GM23338 (cell line): ENCODE measurements at regions not wholly inside any gene's neighbourhood (a gene's known extent, or its start where the extent isn't known, plus 50 kb on each side); places are given as distances from the start of the nearest gene placed in this dataset.

Experiments used
- ATAC-seq: fragments of 200-7000 bp; cut with Tn5 transposase; 3 replicates; pipeline ENCODE4 v1.9.1; 2020
- DNase-seq: peaks from one replicate; pipeline ENCODE4 v3.0.0-alpha.2; 2015; ENCODE audit warnings: low spot score
- H2AFZ ChIP-seq: fragments of 200-600 bp; sonication (generic); 2 replicates; pipeline ENCODE4 v1.8.0; 2016; ENCODE audit warnings: antibody characterized with exemption, mild to moderate bottlenecking, moderate library complexity
- H3F3A ChIP-seq: fragments of 200-600 bp; sonication (generic); replicated peaks from 2 replicates; pipeline ENCODE4 v1.8.0; 2017; ENCODE audit warnings: antibody characterized with exemption, mixed run types, low read depth
- H3K27ac ChIP-seq: fragments of 200-600 bp; sonication (generic); 2 replicates; pipeline ENCODE4 v1.6.1; 2016; ENCODE audit warnings: low read depth
- H3K27me3 ChIP-seq: fragments of 200-600 bp; sonication (generic); 2 replicates; pipeline ENCODE4 v1.8.0; 2016; ENCODE audit warnings: mild to moderate bottlenecking, mixed run types, moderate library complexity; ENCODE audit not compliant: insufficient read depth
- H3K36me3 ChIP-seq: fragments of 200-600 bp; sonication (generic); 2 replicates; pipeline ENCODE4 v1.8.0; 2016; ENCODE audit warnings: mild to moderate bottlenecking; ENCODE audit not compliant: insufficient read depth
- H3K4me1 ChIP-seq: fragments of 200-600 bp; sonication (generic); 2 replicates; pipeline ENCODE4 v1.8.0; 2016; ENCODE audit warnings: mild to moderate bottlenecking, moderate library complexity; ENCODE audit not compliant: insufficient read depth
- H3K4me2 ChIP-seq: fragments of 200-600 bp; sonication (generic); 2 replicates; pipeline ENCODE4 v1.7.1; 2017; ENCODE audit warnings: mixed run types
- H3K4me3 ChIP-seq: fragments of 200-600 bp; sonication (generic); 2 replicates; pipeline ENCODE4 v1.6.1; 2016; ENCODE audit warnings: mixed run types
- H3K79me2 ChIP-seq: fragments of 200-600 bp; sonication (generic); replicated peaks from 2 replicates; pipeline ENCODE4 v1.8.0; 2017; ENCODE audit warnings: mild to moderate bottlenecking; ENCODE audit not compliant: insufficient read depth
- H3K9me2 ChIP-seq: fragments of 200-600 bp; sonication (generic); 2 replicates; pipeline ENCODE4 v1.8.0; 2017; ENCODE audit not compliant: insufficient read depth
- H4K20me1 ChIP-seq: fragments of 200-600 bp; sonication (generic); replicated peaks from 2 replicates; pipeline ENCODE4 v1.8.0; 2017; ENCODE audit warnings: mild to moderate bottlenecking; ENCODE audit not compliant: insufficient read depth
- H3K27ac Mint-ChIP-seq: 2 replicates; pipeline ENCODE4 v1.8.0; 2020; ENCODE audit warnings: inconsistent platforms, mild to moderate bottlenecking, moderate library complexity, mixed read lengths
- H3K27me3 Mint-ChIP-seq: 3 replicates; pipeline ENCODE4 v1.8.0; 2022; ENCODE audit warnings: low read depth, mild to moderate bottlenecking, moderate library complexity, mixed read lengths, inconsistent platforms; ENCODE audit not compliant: insufficient read depth, poor library complexity
- H3K36me3 Mint-ChIP-seq: 3 replicates; pipeline ENCODE4 v1.8.0; 2021; ENCODE audit warnings: low read depth, mild to moderate bottlenecking, inconsistent platforms, moderate library complexity, mixed read lengths
- H3K4me1 Mint-ChIP-seq: 3 replicates; pipeline ENCODE4 v1.8.0; 2020; ENCODE audit warnings: mild to moderate bottlenecking, inconsistent platforms, mixed read lengths
- H3K4me3 Mint-ChIP-seq: 3 replicates; pipeline ENCODE4 v1.8.0; 2021; ENCODE audit warnings: moderate library complexity, mild to moderate bottlenecking, inconsistent platforms, mixed read lengths
- H3K9me3 Mint-ChIP-seq: 3 replicates; pipeline ENCODE4 v1.8.0; 2020; ENCODE audit warnings: moderate library complexity, mild to moderate bottlenecking, inconsistent platforms, mixed read lengths
- CREB1 ChIP-seq: fragments of 250-450 bp; sonication (Bioruptor Pico); IDR thresholded peaks from 2 replicates; pipeline ENCODE4 v1.5.0; 2020; ENCODE audit warnings: low read depth, mild to moderate bottlenecking, moderate library complexity
- EZH2 ChIP-seq: fragments of 200-600 bp; sonication (generic); IDR thresholded peaks from one replicate; pipeline ENCODE4 v1.8.0; 2017; ENCODE audit warnings: antibody characterized with exemption, mild to moderate bottlenecking, low read depth; ENCODE audit not compliant: unreplicated experiment
- EZH2phosphoT487 ChIP-seq: fragments of 200-600 bp; sonication (generic); IDR thresholded peaks from one replicate; pipeline ENCODE4 v1.8.1; 2018; ENCODE audit warnings: antibody characterized with exemption; ENCODE audit not compliant: unreplicated experiment
- JUNB ChIP-seq: IDR thresholded peaks from one replicate; pipeline ENCODE4 v1.6.1; 2016; ENCODE audit warnings: antibody characterized with exemption; ENCODE audit not compliant: unreplicated experiment
- NANOG ChIP-seq: IDR thresholded peaks from 2 replicates; pipeline ENCODE4 v1.6.1; 2016; ENCODE audit warnings: antibody characterized with exemption, borderline replicate concordance
- POLR2AphosphoS5 ChIP-seq: IDR thresholded peaks from 2 replicates; pipeline ENCODE4 v1.6.1; 2016; ENCODE audit warnings: antibody characterized with exemption, low read depth
- STAT1 ChIP-seq: IDR thresholded peaks from one replicate; pipeline ENCODE4 v1.6.1; 2016; ENCODE audit warnings: antibody characterized with exemption; ENCODE audit not compliant: unreplicated experiment
- ZNF114 ChIP-seq: fragments of 250-450 bp; sonication (Bioruptor Pico); IDR thresholded peaks from 2 replicates; pipeline ENCODE4 v1.5.0; 2020; ENCODE audit warnings: mild to moderate bottlenecking, moderate library complexity
- ZNF331 ChIP-seq: fragments of 250-450 bp; sonication (Bioruptor Pico); IDR thresholded peaks from 2 replicates; pipeline ENCODE4 v1.5.0; 2020; ENCODE audit warnings: low read depth, mild to moderate bottlenecking, moderate library complexity
- TF ChIP-seq, protein P1 (sequence below): IDR thresholded peaks from 2 replicates; pipeline ENCODE4 v1.6.1; 2016; ENCODE audit warnings: antibody characterized with exemption
- TF ChIP-seq, protein P2 (sequence below), 2 experiments: fragments of 200-600 bp in 1 of 2; sonication (generic) in 1 of 2; conservative IDR thresholded peaks; 2 replicates each; pipeline versions ENCODE4 v1.5.1 to v1.6.1; 2016 to 2017; ENCODE audit warnings: antibody characterized with exemption in 2 of 2, low read depth in 2 of 2, mild to moderate bottlenecking in 2 of 2, moderate library complexity in 1 of 2
- TF ChIP-seq, protein P3 (sequence below): IDR thresholded peaks from one replicate; pipeline ENCODE4 v1.6.1; 2018; ENCODE audit warnings: antibody characterized with exemption; ENCODE audit not compliant: unreplicated experiment
- TF ChIP-seq, protein P4 (sequence below): fragments of 250-450 bp; sonication (Bioruptor Pico); IDR thresholded peaks from 2 replicates; pipeline ENCODE4 v1.5.0; 2020; ENCODE audit warnings: mild to moderate bottlenecking, moderate library complexity

DNA sequence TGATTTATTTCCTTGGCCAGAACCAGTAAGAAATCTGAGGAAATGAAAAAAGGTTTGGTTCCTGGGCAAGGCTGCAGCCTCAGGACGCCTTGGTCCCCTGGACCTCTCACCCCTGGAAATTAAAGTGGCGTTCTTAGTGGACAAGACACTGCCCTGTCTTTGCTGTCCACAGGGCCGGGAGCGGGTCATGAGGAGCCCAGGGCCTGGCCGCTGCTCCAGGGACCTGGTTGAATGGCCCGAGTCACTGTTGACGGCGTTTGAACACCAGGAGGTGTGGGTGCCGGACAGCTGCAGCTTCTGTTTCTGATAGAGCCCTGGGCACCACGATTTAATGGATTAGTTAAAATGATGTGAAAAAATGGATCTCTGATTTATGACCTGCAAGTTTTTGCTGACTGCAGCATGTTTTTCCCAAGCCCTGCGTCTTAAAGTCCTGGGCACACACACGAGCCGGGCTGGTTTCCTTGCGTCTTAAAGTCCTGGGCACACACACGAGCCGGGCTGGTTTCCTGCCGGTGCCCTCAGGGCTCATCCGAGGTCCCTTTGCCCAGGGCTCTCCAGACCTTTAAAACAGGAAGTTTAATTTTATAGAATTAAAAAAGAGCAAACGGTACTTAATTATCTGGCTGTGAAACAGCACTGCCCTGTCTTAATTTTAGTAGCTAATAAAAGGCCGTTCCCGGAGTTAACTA lies 74.1 kb upstream of the ACTRT2 start:
- H3K4me1 ChIP-seq, result no peaks in the 10 kb centered on the region
- peaks cover 51% of the 10 kb centered on the region for H3K9me3 Mint-ChIP-seq
- H3K4me2 ChIP-seq, result no peak overlapping the region
- TF ChIP-seq POLR2AphosphoS5 (no peak), JUNB (no peak), EZH2 (no peak), NANOG (no peak), CREB1 (CRISPR knock-in tag) (no peak), STAT1 (no peak), EZH2phosphoT487 (no peak), ZNF331 (no peak), ZNF114 (no peak)
- TF ChIP-seq, protein P1, sequence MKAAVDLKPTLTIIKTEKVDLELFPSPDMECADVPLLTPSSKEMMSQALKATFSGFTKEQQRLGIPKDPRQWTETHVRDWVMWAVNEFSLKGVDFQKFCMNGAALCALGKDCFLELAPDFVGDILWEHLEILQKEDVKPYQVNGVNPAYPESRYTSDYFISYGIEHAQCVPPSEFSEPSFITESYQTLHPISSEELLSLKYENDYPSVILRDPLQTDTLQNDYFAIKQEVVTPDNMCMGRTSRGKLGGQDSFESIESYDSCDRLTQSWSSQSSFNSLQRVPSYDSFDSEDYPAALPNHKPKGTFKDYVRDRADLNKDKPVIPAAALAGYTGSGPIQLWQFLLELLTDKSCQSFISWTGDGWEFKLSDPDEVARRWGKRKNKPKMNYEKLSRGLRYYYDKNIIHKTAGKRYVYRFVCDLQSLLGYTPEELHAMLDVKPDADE, result no peak
- TF ChIP-seq, protein P2, sequence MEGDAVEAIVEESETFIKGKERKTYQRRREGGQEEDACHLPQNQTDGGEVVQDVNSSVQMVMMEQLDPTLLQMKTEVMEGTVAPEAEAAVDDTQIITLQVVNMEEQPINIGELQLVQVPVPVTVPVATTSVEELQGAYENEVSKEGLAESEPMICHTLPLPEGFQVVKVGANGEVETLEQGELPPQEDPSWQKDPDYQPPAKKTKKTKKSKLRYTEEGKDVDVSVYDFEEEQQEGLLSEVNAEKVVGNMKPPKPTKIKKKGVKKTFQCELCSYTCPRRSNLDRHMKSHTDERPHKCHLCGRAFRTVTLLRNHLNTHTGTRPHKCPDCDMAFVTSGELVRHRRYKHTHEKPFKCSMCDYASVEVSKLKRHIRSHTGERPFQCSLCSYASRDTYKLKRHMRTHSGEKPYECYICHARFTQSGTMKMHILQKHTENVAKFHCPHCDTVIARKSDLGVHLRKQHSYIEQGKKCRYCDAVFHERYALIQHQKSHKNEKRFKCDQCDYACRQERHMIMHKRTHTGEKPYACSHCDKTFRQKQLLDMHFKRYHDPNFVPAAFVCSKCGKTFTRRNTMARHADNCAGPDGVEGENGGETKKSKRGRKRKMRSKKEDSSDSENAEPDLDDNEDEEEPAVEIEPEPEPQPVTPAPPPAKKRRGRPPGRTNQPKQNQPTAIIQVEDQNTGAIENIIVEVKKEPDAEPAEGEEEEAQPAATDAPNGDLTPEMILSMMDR (conservative IDR thresholded peaks at IDR 0.05; ENCODE audit: low read depth in 2 of 2), result no peak
- TF ChIP-seq, protein P3, sequence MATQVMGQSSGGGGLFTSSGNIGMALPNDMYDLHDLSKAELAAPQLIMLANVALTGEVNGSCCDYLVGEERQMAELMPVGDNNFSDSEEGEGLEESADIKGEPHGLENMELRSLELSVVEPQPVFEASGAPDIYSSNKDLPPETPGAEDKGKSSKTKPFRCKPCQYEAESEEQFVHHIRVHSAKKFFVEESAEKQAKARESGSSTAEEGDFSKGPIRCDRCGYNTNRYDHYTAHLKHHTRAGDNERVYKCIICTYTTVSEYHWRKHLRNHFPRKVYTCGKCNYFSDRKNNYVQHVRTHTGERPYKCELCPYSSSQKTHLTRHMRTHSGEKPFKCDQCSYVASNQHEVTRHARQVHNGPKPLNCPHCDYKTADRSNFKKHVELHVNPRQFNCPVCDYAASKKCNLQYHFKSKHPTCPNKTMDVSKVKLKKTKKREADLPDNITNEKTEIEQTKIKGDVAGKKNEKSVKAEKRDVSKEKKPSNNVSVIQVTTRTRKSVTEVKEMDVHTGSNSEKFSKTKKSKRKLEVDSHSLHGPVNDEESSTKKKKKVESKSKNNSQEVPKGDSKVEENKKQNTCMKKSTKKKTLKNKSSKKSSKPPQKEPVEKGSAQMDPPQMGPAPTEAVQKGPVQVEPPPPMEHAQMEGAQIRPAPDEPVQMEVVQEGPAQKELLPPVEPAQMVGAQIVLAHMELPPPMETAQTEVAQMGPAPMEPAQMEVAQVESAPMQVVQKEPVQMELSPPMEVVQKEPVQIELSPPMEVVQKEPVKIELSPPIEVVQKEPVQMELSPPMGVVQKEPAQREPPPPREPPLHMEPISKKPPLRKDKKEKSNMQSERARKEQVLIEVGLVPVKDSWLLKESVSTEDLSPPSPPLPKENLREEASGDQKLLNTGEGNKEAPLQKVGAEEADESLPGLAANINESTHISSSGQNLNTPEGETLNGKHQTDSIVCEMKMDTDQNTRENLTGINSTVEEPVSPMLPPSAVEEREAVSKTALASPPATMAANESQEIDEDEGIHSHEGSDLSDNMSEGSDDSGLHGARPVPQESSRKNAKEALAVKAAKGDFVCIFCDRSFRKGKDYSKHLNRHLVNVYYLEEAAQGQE, result no peak
- TF ChIP-seq, protein P4, sequence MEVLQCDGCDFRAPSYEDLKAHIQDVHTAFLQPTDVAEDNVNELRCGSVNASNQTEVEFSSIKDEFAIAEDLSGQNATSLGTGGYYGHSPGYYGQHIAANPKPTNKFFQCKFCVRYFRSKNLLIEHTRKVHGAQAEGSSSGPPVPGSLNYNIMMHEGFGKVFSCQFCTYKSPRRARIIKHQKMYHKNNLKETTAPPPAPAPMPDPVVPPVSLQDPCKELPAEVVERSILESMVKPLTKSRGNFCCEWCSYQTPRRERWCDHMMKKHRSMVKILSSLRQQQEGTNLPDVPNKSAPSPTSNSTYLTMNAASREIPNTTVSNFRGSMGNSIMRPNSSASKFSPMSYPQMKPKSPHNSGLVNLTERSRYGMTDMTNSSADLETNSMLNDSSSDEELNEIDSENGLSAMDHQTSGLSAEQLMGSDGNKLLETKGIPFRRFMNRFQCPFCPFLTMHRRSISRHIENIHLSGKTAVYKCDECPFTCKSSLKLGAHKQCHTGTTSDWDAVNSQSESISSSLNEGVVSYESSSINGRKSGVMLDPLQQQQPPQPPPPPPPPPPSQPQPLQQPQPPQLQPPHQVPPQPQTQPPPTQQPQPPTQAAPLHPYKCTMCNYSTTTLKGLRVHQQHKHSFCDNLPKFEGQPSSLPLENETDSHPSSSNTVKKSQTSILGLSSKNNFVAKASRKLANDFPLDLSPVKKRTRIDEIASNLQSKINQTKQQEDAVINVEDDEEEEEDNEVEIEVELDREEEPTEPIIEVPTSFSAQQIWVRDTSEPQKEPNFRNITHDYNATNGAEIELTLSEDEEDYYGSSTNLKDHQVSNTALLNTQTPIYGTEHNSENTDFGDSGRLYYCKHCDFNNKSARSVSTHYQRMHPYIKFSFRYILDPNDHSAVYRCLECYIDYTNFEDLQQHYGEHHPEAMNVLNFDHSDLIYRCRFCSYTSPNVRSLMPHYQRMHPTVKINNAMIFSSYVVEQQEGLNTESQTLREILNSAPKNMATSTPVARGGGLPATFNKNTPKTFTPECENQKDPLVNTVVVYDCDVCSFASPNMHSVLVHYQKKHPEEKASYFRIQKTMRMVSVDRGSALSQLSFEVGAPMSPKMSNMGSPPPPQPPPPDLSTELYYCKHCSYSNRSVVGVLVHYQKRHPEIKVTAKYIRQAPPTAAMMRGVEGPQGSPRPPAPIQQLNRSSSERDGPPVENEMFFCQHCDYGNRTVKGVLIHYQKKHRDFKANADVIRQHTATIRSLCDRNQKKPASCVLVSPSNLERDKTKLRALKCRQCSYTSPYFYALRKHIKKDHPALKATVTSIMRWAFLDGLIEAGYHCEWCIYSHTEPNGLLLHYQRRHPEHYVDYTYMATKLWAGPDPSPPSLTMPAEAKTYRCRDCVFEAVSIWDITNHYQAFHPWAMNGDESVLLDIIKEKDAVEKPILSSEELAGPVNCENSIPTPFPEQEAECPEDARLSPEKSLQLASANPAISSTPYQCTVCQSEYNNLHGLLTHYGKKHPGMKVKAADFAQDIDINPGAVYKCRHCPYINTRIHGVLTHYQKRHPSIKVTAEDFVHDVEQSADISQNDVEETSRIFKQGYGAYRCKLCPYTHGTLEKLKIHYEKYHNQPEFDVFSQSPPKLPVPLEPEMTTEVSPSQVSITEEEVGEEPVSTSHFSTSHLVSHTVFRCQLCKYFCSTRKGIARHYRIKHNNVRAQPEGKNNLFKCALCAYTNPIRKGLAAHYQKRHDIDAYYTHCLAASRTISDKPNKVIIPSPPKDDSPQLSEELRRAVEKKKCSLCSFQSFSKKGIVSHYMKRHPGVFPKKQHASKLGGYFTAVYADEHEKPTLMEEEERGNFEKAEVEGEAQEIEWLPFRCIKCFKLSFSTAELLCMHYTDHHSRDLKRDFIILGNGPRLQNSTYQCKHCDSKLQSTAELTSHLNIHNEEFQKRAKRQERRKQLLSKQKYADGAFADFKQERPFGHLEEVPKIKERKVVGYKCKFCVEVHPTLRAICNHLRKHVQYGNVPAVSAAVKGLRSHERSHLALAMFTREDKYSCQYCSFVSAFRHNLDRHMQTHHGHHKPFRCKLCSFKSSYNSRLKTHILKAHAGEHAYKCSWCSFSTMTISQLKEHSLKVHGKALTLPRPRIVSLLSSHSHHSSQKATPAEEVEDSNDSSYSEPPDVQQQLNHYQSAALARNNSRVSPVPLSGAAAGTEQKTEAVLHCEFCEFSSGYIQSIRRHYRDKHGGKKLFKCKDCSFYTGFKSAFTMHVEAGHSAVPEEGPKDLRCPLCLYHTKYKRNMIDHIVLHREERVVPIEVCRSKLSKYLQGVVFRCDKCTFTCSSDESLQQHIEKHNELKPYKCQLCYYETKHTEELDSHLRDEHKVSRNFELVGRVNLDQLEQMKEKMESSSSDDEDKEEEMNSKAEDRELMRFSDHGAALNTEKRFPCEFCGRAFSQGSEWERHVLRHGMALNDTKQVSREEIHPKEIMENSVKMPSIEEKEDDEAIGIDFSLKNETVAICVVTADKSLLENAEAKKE (CRISPR knock-in tag), result no peak
- no peak overlapping the region for H3K4me3 ChIP-seq
- no peak overlapping the region for H3K27ac Mint-ChIP-seq
- H3K27me3 Mint-ChIP-seq, result peaks cover 5% of the 10 kb centered on the region
- H3K79me2 ChIP-seq, result no peaks in the 10 kb centered on the region
- no peaks in the 10 kb centered on the region for H3K9me2 ChIP-seq
- no peak overlapping the region; the same call in 1 of the 2 replicates for H2AFZ ChIP-seq
- no peak for DNase-seq
- no peak overlapping the region for H3K27ac ChIP-seq
- no peak overlapping the region for H3K4me3 Mint-ChIP-seq
- H3K4me1 Mint-ChIP-seq, result no peaks in the 10 kb centered on the region
- H3K27me3 ChIP-seq, result no peaks in the 10 kb centered on the region
- peaks cover 5% of the 10 kb centered on the region; the same call in 2 of the 3 replicates for H3K36me3 Mint-ChIP-seq
- 0 out of 2 replicates have a peak, but pooled peaks cover 3% of the 10 kb centered on the region for H3F3A ChIP-seq
- no peaks in the 10 kb centered on the region for H4K20me1 ChIP-seq
- no peaks in the 10 kb centered on the region for H3K36me3 ChIP-seq
- ATAC-seq, result no peak
